Kidney (tissue), 13 donors: ENCODE measurements at regions not wholly inside any gene's neighbourhood (a gene's known extent, or its start where the extent isn't known, plus 50 kb on each side); places are given as distances from the start of the nearest gene placed in this dataset.
A peak's percentile ranks its signal among the peaks of the same experiment; 100 is the strongest.

Experiments
- DNase-seq, 5 donors: peaks; one replicate each; pipeline ENCODE4 v3.0.0-alpha.2; 2013 to 2020
- FAIRE-seq: peaks from 2 replicates; lab custom pipeline; 2012; peaks lifted over from hg19 to GRCh38; lab: Jason Lieb, UNC
- H3K27ac ChIP-seq, 2 donors: one replicate each; pipeline ENCODE4 v1.7.0; 2013; ENCODE audit warnings: low read depth in 2 of 2, low read length in 2 of 2, inconsistent platforms in 1 of 2
- H3K27me3 ChIP-seq: one replicate; pipeline ENCODE4 v1.7.1; 2013; ENCODE audit warnings: low read length, inconsistent platforms; ENCODE audit not compliant: control insufficient read depth, insufficient read depth
- H3K36me3 ChIP-seq, 3 donors: one replicate each; pipeline versions ENCODE4 v1.7.0 to v1.7.1; 2013; ENCODE audit warnings: low read length in 3 of 3, control low read depth in 1 of 3, inconsistent platforms in 1 of 3; ENCODE audit not compliant: insufficient read depth in 3 of 3, control insufficient read depth in 2 of 3
- H3K4me1 ChIP-seq, 3 donors: one replicate each; pipeline versions ENCODE4 v1.7.0 to v1.7.1; 2013; ENCODE audit warnings: low read length in 3 of 3, inconsistent platforms in 1 of 3, low read depth in 1 of 3; ENCODE audit not compliant: control insufficient read depth in 2 of 3, insufficient read depth in 2 of 3
- H3K4me3 ChIP-seq, 3 donors: one replicate each; pipeline versions ENCODE4 v1.7.0 to v1.8.1; 2013; ENCODE audit warnings: low read length in 3 of 3, control low read depth in 1 of 3, inconsistent platforms in 1 of 3
- H3K9ac ChIP-seq, 3 donors: one replicate each; pipeline versions ENCODE4 v1.7.0 to v1.7.1; 2013; ENCODE audit warnings: low read length in 3 of 3, control low read depth in 1 of 3, inconsistent platforms in 1 of 3
- H3K9me3 ChIP-seq, 3 donors: one replicate each; pipeline versions ENCODE4 v1.7.0 to v1.7.1; 2013; ENCODE audit warnings: low read length in 3 of 3, control low read depth in 1 of 3, inconsistent platforms in 1 of 3; ENCODE audit not compliant: control insufficient read depth in 2 of 3, insufficient read depth in 1 of 3
- intact Hi-C: fragments of 100-400 bp; cut with DNase I; formaldehyde crosslinking; loops from one replicate; pipeline ENCODE4 v1.11.1; 2022
- TF ChIP-seq, protein P1 (sequence below): IDR thresholded peaks from 3 replicates; pipeline ENCODE4 v1.5.1; 2012; ENCODE audit warnings: mild to moderate bottlenecking, moderate library complexity, borderline replicate concordance; ENCODE audit not compliant: insufficient read depth; ENCODE audit errors: extremely low read depth
- donor health status: control.
- donor health status: control.
- donor health status: control.
- donor health status: control.
- donor health status: control.
- donor health status: DM: yes; HTN: yes; CAD: no.
- donor health status: Normal renal cell carcinoma (clear cell type).

GRCh38 chr11:69888483-69889181 is 69.4 kb upstream of the FGF3 start:
- intact Hi-C loops = no loop called here
- Histone ChIP-seq H3K9me3 (no peaks in the 10 kb centered on the region), H3K27ac (no peak overlapping the region), H3K4me3 (no peak overlapping the region), H3K27me3 (no peaks in the 10 kb centered on the region), H3K9ac (no peak overlapping the region), H3K4me1 (peaks cover 0 to 11% (median 0%) of the 10 kb centered on the region in 3 donors), H3K36me3 (no peaks in the 10 kb centered on the region)
- TF ChIP-seq, protein P1, sequence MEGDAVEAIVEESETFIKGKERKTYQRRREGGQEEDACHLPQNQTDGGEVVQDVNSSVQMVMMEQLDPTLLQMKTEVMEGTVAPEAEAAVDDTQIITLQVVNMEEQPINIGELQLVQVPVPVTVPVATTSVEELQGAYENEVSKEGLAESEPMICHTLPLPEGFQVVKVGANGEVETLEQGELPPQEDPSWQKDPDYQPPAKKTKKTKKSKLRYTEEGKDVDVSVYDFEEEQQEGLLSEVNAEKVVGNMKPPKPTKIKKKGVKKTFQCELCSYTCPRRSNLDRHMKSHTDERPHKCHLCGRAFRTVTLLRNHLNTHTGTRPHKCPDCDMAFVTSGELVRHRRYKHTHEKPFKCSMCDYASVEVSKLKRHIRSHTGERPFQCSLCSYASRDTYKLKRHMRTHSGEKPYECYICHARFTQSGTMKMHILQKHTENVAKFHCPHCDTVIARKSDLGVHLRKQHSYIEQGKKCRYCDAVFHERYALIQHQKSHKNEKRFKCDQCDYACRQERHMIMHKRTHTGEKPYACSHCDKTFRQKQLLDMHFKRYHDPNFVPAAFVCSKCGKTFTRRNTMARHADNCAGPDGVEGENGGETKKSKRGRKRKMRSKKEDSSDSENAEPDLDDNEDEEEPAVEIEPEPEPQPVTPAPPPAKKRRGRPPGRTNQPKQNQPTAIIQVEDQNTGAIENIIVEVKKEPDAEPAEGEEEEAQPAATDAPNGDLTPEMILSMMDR = peak; percentile 90
- DNase-seq = peak; percentile 62 to 91 (median 88)
- no peak for FAIRE-seq

DNA sequence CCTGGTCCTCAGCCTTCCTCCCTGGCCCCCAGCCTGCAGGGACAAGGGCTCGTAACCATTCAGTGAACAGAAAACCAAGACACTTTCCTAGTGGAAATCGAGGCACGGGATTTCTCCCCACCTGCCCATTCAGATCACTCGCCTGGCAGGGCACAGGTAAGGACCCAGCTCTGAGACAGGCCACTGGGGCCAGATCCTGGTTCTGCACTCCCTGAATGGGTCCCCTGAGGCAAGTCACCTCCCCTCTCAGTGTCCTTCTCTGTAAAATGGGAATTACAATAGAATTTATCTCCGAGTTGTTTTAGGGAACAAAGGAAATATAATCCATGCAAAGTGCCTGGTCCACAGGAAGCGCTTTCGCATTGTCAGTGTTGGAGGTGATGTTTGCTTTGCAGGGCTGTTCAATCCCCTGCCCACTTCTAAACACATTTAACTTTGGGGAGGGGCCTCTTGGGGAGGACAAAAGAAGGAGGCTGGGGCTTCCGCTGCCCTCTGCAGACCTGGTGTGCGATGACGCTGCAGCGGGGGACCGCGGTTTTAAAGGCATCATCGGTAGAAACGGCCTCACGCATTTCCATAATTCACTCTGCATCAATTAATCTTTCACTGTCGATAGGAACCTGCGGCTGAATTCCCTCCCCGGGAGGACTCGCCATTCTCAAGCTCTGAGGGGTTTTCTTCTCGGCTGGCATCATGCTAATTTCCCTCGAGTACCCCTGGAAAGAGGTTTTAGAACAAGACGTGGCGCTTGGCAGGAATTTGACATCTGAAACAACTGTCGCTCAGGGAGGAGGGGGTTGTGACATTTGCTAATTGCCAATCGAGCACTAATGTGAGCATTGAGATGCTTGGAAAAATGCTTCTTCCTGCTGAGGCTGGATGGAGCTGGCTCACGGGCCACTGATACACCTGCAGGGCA is 70.4 kb upstream of the FGF3 start:
- peak in 1 of 5 donors; percentile 32 for DNase-seq
- no peak overlapping the region for H3K4me3 ChIP-seq
- H3K9me3 ChIP-seq = no peaks in the 10 kb centered on the region
- H3K4me1 ChIP-seq = peaks cover 0 to 11% (median 0%) of the 10 kb centered on the region in 3 donors
- no peaks in the 10 kb centered on the region for H3K27me3 ChIP-seq
- no peak overlapping the region for H3K27ac ChIP-seq
- FAIRE-seq = no peak
- no peak overlapping the region for H3K9ac ChIP-seq
- TF ChIP-seq, protein P1 = no peak
- intact Hi-C loops = no loop called here
- no peaks in the 10 kb centered on the region for H3K36me3 ChIP-seq

- intact Hi-C loops = no loop called here
- FAIRE-seq (no peak), DNase-seq (peak in 1 of 5 donors; percentile 63)
- Histone ChIP-seq H3K27ac (no peak overlapping the region), H3K27me3 (no peaks in the 10 kb centered on the region), H3K9me3 (no peaks in the 10 kb centered on the region), H3K9ac (no peak overlapping the region), H3K4me1 (peaks cover 0 to 11% (median 0%) of the 10 kb centered on the region in 3 donors), H3K36me3 (no peaks in the 10 kb centered on the region), H3K4me3 (no peak overlapping the region)
- TF ChIP-seq, protein P1 = no peak
Observed at GRCh38 chr11:69890476-69890875, 71.3 kb upstream of the FGF3 start.
